ENCODE measurements at regions not wholly inside any gene's neighbourhood (a gene's known extent, or its start where the extent isn't known, plus 50 kb on each side); places are given as distances from the start of the nearest gene placed in this dataset.

DNA sequence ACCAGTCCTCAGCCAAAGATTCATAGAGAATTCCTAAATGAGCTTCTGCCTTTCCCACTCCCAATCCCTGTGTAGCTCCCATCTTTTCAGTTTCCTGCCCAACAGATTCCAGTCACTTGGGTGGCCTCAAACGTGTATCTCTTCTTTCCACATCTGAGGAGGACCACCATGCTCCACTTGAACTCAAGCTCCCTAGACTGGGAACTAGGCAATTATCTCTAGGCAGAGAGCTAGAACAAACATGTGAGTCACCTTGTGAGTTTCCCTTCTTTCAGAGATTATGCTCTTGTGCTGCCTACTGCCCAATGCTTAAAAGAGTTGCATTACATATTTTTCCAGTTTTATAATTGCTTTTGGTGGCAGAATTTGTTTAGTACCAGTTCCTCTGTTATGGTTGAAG is 178.0 kb downstream of the MDFIC start:
- TF ChIP-seq, protein P1, sequence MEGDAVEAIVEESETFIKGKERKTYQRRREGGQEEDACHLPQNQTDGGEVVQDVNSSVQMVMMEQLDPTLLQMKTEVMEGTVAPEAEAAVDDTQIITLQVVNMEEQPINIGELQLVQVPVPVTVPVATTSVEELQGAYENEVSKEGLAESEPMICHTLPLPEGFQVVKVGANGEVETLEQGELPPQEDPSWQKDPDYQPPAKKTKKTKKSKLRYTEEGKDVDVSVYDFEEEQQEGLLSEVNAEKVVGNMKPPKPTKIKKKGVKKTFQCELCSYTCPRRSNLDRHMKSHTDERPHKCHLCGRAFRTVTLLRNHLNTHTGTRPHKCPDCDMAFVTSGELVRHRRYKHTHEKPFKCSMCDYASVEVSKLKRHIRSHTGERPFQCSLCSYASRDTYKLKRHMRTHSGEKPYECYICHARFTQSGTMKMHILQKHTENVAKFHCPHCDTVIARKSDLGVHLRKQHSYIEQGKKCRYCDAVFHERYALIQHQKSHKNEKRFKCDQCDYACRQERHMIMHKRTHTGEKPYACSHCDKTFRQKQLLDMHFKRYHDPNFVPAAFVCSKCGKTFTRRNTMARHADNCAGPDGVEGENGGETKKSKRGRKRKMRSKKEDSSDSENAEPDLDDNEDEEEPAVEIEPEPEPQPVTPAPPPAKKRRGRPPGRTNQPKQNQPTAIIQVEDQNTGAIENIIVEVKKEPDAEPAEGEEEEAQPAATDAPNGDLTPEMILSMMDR (IDR thresholded peaks at IDR 0.05) = no peak
- TF ChIP-seq POLR2AphosphoS5 (IDR thresholded peaks at IDR 0.05) (no peak), POLR2A (IDR thresholded peaks at IDR 0.05; ENCODE audit: low read depth) (no peak)
